Liver (tissue), 3 donors: ENCODE measurements at regions not wholly inside any gene's neighbourhood (a gene's known extent, or its start where the extent isn't known, plus 50 kb on each side); places are given as distances from the start of the nearest gene placed in this dataset.

Source experiments
- GABPA ChIP-seq, 2 donors: IDR thresholded peaks in 1 of 2; conservative IDR thresholded peaks in 1 of 2; 2 replicates each; pipeline ENCODE4 v1.6.1; 2016; ENCODE audit warnings: antibody characterized with exemption in 2 of 2, mild to moderate bottlenecking in 1 of 2, moderate library complexity in 1 of 2
- HNF4G ChIP-seq: IDR thresholded peaks from 2 replicates; pipeline ENCODE4 v1.6.1; 2016; ENCODE audit warnings: antibody characterized with exemption
- JUND ChIP-seq, 2 donors: IDR thresholded peaks; 2 replicates each; pipeline ENCODE4 v1.6.1; 2016; ENCODE audit warnings: antibody characterized with exemption in 2 of 2
- RAD21 ChIP-seq, 2 donors: IDR thresholded peaks; 2 replicates each; pipeline ENCODE4 v1.6.1; 2016; ENCODE audit warnings: antibody characterized with exemption in 2 of 2, mild to moderate bottlenecking in 2 of 2
- RXRA ChIP-seq, 2 donors: IDR thresholded peaks; 2 replicates each; pipeline ENCODE4 v1.6.1; 2017 to 2018; ENCODE audit warnings: antibody characterized with exemption in 2 of 2, mild to moderate bottlenecking in 1 of 2
- SP1 ChIP-seq: IDR thresholded peaks from 2 replicates; pipeline ENCODE4 v1.6.1; 2018; ENCODE audit warnings: antibody characterized with exemption, mild to moderate bottlenecking
- TAF1 ChIP-seq: conservative IDR thresholded peaks from 2 replicates; pipeline ENCODE4 v1.6.1; 2016; ENCODE audit warnings: antibody characterized with exemption, mild to moderate bottlenecking
- YY1 ChIP-seq: IDR thresholded peaks from 2 replicates; pipeline ENCODE4 v1.6.1; 2016; ENCODE audit warnings: antibody characterized with exemption, mild to moderate bottlenecking
- TF ChIP-seq, protein P1 (sequence below): fragments of 150-350 bp; IDR thresholded peaks from 2 replicates; pipeline ENCODE4 v1.5.1; 2017; ENCODE audit warnings: improper control_type of control experiment, low read depth, low read length; ENCODE audit not compliant: missing input control
- TF ChIP-seq, protein P2 (sequence below): IDR thresholded peaks from 2 replicates; pipeline ENCODE4 v1.6.1; 2016; ENCODE audit warnings: antibody characterized with exemption, mild to moderate bottlenecking
- TF ChIP-seq, protein P3 (sequence below): IDR thresholded peaks from 2 replicates; pipeline ENCODE4 v1.6.1; 2016; ENCODE audit warnings: antibody characterized with exemption
- donor health status: healthy.
- donor health status: healthy.

DNA sequence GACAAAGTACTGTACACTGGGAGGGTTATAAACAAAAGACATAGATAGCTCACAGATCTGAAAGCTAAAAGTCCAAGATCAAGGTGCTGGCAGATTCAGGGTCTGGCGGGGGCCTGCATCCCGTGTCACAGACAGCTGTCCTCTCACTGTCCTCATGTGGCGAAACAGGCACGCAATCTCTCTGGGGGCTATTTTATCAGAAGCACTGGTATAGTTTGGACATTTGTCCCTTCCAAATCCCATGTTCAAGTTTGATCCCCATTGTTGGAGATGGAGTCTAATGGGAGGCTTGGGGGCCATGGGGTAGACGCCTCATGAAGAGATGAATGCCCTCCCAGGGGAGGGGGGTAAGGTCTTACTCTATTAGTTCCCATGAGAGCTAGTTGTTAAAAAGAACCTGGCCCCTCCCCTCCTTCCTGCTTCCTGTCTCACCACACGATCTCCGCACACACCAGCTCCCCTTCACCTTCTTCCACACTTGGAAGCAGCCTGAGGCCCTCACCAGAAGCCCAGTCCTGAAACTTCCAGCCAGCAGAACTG lies 72.5 kb upstream of the UCN3 start:
- TF ChIP-seq, protein P1, sequence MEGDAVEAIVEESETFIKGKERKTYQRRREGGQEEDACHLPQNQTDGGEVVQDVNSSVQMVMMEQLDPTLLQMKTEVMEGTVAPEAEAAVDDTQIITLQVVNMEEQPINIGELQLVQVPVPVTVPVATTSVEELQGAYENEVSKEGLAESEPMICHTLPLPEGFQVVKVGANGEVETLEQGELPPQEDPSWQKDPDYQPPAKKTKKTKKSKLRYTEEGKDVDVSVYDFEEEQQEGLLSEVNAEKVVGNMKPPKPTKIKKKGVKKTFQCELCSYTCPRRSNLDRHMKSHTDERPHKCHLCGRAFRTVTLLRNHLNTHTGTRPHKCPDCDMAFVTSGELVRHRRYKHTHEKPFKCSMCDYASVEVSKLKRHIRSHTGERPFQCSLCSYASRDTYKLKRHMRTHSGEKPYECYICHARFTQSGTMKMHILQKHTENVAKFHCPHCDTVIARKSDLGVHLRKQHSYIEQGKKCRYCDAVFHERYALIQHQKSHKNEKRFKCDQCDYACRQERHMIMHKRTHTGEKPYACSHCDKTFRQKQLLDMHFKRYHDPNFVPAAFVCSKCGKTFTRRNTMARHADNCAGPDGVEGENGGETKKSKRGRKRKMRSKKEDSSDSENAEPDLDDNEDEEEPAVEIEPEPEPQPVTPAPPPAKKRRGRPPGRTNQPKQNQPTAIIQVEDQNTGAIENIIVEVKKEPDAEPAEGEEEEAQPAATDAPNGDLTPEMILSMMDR, result no peak
- TF ChIP-seq TAF1, result no peak
- TF ChIP-seq, protein P2, sequence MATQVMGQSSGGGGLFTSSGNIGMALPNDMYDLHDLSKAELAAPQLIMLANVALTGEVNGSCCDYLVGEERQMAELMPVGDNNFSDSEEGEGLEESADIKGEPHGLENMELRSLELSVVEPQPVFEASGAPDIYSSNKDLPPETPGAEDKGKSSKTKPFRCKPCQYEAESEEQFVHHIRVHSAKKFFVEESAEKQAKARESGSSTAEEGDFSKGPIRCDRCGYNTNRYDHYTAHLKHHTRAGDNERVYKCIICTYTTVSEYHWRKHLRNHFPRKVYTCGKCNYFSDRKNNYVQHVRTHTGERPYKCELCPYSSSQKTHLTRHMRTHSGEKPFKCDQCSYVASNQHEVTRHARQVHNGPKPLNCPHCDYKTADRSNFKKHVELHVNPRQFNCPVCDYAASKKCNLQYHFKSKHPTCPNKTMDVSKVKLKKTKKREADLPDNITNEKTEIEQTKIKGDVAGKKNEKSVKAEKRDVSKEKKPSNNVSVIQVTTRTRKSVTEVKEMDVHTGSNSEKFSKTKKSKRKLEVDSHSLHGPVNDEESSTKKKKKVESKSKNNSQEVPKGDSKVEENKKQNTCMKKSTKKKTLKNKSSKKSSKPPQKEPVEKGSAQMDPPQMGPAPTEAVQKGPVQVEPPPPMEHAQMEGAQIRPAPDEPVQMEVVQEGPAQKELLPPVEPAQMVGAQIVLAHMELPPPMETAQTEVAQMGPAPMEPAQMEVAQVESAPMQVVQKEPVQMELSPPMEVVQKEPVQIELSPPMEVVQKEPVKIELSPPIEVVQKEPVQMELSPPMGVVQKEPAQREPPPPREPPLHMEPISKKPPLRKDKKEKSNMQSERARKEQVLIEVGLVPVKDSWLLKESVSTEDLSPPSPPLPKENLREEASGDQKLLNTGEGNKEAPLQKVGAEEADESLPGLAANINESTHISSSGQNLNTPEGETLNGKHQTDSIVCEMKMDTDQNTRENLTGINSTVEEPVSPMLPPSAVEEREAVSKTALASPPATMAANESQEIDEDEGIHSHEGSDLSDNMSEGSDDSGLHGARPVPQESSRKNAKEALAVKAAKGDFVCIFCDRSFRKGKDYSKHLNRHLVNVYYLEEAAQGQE, result no peak
- no peak for TF ChIP-seq SP1
- TF ChIP-seq RAD21 (IDR thresholded peaks at IDR 0.05), result no peak
- no peak for TF ChIP-seq RXRA (IDR thresholded peaks at IDR 0.05)
- TF ChIP-seq YY1, result no peak
- TF ChIP-seq, protein P3, sequence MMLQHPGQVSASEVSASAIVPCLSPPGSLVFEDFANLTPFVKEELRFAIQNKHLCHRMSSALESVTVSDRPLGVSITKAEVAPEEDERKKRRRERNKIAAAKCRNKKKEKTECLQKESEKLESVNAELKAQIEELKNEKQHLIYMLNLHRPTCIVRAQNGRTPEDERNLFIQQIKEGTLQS, result no peak
- no peak for TF ChIP-seq HNF4G
- no peak for TF ChIP-seq GABPA (IDR thresholded peaks at IDR 0.05 in 1 of 2, conservative IDR thresholded peaks at IDR 0.05 in 1 of 2)
- TF ChIP-seq JUND (IDR thresholded peaks at IDR 0.05), result no peak
